Ammon's horn (tissue), 1 donor: ENCODE measurements at regions not wholly inside any gene's neighbourhood (a gene's known extent, or its start where the extent isn't known, plus 50 kb on each side); places are given as distances from the start of the nearest gene placed in this dataset.
"Not testable (repeated sequence)": the region's sequence is repeated elsewhere in the genome, so short reads cannot be mapped to it uniquely, and the experiment has no call there.

Source experiments
- DNase-seq: peaks from one replicate; pipeline ENCODE4 v3.0.0-alpha.2; 2016; ENCODE audit warnings: low spot score

DNA sequence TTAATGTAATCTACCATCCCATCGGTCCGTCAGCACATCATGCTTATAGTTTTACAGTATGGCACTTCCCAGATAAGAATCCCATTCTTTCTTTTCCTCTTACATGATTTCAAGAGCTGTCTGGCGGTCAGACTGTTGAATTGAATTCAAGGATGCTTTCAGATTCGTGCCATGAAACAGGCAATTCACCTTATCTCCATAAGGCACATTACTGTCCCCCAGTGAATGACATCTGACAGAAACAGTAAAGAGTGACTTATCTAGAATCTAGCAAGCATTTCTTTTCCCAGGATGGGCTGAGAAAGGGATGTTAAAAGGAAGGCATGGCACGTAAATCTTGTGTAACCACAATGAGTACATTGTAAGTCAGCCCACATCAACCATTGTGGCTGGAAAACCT lies 61.1 kb upstream of the SEM1 start:
- DNase-seq: no peak

DNA sequence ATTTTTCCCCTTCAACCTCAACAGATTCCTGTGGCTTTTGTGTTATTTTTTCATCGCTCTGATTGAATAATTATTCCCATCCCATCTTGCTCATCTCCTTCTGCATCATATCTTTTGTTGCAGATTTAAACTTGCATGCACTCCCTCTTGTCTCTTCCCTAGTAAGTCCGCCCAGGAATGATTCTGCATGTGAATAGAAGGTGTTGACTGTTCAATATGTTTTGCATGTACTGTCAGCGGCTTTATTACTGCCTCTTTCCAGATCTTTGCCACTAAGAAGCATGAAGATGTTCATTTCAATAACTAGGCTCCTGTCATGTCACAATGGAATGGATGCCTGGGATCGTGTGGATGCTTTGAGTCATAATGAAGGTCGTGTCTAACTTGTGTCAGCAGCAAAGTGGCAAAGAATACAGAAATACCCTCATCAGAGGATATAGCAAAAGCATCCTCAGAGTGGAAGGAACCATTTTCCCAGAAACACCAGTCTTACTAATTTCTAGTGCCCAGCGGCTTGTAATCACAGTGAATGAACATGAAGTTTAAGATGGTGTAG lies 62.6 kb upstream of the SEM1 start:
- DNase-seq: no peak

DNA sequence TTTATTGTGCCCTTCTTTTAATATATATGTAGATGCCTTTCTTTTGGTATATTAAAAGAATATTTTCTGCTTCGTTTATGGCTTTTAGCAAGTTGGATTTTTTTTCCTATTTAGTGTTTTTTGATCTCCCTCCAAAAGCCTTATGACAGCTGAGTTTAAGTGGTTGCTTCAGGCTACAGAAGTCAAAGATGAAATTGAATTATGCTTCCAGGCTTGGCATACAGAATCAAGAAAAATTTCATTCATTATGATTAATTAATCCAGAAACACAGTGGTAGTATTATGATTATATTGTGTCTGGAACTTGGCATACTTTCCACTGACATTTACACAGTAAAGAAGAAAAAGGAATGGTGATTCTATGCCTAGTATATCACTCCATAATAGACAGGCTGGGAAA lies 63.8 kb upstream of the SEM1 start:
- DNase-seq: no peak

DNA sequence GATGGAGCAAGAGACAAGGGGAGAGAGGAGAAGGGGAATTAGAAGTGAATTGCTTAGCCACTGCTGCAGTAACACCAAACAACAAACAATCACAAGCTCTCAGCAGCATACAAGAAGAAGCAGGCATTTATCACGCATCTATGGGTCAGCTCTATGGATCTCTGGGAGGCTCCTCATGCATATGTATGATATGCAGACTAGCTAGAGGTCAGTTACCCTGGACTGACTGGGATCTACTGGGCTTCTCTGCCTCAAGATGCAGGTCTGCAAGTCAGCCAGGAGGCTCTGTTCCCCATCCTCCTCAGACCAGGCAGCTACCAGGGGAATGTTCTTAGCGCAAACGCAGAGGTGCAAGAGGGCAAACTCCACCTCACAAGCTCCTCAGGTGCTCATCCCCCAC lies 64.7 kb upstream of the SEM1 start:
- no peak for DNase-seq

DNA sequence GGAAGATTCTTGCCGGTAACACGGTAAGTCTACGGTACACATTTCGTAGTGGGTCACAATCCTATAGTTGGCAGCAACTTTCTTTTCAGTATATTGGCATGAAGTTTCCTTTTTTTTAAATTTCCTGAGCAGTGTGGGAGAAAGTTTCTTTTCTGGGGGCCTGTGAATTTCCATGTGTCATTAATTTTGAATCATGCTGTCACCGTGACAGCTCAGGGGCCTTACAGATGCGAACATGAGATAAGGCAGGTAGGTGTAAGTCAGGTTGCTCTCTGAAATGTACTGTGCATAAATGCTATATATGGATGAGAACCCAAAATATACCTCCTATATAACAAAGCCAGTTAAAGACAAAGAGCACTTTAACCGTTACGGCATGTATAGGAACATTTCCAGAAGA lies 65.4 kb upstream of the SEM1 start:
- DNase-seq: no peak

DNA sequence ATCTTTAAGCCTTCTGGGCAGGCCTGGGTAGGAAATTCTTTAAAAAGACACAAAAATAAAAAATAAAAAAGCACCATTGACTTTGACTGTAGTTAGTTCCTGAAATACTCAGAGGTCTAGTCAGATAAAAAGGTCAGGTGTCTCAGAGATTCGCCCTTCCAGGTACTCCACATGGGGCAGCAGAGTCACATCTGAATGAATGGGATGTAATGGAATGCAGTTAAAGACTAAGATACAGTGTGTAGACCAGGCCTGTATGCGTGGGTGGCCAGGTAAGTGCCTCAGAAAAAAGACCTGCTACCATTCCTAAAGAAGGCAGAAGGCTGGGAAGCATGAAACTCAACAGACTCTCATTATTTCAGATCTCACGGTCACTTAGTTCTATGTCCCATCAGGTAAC lies 68.6 kb upstream of the SEM1 start:
- no peak for DNase-seq

DNA sequence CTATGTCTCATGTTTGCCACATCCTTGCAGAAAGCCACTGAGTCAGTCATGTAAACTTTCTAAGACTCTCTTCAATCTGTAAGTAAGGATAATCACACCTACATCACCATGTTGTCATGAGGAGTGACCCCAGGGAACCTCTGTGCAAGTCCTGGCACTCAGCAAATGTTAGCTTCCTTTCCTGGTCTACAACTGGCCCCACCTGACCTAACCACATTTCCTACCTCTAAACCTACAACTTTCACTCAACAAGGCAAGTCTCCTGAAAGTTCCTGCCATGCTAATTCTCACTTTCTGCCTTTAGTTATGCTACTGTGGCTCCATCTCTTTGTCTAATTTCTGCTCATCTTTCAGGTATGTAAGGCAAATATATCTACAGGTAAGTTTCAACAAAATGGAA lies 72.3 kb upstream of the SEM1 start:
- no peak for DNase-seq

DNA sequence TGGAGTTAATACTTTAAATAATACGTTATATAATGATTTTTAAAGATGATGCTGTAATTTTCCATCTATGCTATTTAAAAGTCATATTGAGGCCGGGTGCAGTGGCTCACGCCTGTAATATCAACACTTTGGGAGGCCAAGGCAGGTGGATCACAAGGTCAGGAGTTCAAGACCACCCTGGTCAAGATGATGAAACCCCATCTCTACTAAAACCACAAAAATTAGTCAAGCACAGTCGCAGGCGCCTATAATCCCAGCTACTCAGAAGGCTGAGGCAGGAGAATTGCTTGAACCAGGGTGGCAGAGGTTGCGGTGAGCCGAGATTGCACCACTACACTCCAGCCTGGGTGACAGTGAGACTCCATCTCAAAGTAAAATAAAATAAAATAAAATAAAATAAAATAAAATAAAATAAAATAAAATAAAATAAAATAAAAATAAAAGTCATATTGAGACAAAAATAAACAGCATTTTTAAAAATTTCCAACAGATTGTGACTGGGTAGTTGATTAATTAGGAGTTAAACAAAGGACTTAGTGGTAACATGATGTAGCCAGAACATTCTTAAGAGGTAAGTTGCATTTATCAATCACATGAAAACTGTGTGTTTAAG lies 73.1 kb upstream of the SEM1 start:
- DNase-seq: not testable (repeated sequence)

DNA sequence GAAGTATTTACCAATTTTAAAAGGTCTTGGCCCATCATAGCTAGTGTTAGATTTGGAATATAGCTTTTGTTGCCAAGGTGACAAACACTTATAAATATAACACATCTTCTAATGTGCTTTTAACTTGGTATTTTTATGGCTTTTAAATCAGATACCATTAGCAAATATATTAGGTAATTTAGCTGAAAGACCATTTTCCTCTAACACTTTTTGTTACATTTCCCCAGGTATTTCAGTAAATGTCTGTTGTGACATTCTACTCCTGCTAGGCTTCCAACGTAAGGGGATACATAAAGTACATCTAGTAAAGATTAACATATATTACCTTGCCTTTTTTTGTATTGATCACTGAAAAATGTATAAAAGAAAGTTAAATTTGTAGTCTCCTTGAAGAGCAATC lies 75.0 kb upstream of the SEM1 start:
- DNase-seq: no peak

DNA sequence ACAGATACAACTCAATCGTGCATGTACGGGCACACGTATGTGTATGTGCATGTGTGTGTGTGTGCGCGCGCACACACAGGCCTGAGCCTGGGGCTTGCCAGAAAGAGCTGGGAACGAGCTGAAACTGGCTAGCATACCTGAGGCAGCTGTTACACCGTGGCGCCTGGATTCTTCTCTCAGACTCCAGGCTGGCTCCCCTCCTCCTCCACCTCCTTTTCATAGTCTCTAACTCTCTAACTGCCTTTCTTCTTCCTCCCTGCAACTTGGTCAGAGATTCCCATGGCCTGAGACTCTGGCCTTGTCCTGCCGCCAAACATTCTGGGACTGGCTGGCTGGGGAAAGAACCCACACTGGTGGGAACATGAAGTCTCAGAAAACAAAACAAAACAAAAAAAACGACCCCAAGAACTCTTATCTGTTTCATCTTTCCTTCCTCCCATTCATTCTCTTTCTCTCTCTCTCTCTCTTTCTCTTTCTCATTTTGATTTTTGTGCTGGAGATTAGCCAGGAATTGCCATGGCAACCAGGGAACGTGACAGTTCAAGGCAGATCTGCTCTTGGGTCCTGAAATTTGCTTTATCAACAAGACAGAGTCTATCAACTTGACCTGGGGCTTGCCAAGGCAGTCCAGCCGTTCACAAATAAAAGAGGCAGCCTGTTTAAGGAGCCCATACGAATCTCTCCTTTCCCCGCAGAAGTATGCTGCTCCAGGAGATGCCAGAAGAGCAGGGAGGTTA lies 76.8 kb upstream of the SEM1 start:
- DNase-seq: peak; percentile 4

DNA sequence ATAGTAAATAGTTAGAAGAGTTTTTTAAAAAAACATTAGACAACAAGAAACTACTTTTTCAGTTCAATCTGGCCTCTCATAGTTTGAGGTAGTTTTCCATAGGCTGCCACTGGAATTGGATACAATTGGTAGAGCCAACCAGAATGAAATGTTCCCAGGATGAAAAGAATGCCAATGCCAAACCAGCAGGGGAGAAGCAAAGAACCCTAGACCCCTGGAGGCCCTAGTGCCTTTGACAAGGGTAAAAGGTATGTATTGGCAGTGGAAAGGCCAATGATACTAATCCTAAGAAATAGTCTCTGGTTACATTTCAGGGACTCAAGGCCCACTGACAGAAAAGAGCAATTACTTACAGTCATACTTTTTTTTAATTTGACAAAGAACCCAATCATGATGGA lies 77.4 kb upstream of the SEM1 start:
- DNase-seq: no peak

DNA sequence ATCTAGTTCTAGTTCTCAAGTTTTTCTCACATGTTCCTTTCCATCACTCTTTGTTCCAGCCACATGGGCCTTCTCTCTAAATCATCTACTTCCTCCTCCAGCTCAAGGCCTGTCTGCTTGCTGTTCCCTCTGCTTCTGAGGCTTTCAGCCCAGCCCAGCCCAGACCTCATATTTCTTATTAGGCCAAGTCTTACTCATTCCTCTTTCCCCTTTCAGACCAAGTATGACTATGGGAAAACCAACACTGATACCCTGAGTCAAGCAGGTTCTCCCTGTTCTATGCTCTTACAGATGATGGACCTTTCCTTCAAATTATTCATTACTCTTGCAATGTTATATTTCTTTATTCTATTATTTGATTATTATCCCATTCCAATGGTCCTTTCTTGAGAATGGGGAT lies 80.3 kb upstream of the SEM1 start:
- DNase-seq: no peak

DNA sequence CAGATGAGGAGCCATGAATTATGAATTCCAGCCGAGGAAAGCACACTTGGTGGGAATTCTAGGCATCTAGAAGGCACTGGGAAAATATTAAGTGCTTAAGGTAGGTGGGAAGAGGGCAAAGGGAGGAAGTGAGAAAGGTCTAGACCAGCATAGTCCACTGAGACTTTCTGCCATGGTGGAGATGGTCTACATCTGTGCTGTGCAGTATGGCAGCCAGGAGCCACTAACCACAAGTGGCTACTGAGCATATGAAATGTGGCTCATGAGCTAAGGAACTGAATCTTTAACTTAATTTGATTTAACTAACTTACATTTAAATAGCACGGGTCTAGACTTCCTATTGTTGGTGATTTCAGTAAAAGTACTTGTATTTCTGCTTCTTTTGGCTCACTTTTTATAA lies 82.5 kb upstream of the SEM1 start:
- no peak for DNase-seq

DNA sequence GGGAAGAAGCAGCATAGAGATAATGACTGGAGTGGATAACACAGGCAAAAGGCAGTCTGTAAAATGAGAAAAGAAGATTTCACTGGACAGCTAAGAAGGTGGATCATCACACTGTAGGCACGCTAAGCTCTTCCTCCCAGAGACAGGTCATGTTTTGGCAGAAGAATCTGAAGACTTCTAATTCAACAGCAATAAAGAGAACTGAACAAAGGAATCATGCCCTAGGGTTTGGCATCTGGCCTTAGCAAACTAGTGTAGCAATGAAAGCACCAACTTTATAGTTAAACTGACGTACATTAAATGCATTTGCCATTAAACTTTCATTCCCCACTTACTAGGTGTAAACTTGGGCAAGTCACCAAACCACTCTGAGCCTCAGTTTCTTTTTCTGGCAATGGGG lies 84.4 kb upstream of the SEM1 start:
- DNase-seq: no peak

DNA sequence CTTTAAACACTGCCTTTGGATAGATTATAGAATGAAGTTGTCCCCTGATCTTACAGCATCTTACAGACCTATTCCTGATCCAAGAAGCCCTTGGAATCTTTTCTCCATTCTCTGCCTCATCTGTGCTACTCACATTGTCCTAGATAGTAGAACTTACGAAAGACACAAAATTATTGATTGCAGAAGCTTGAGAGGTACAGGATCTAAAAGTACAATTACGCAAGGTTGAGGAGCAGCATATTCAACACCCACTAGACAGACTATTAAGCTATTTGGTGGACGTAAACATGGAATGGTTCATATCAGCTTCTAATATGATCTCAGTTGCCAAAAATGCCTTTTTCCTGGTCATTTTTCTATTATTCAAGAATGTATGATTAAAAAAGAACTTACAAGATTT lies 90.5 kb upstream of the SEM1 start:
- DNase-seq: no peak

DNA sequence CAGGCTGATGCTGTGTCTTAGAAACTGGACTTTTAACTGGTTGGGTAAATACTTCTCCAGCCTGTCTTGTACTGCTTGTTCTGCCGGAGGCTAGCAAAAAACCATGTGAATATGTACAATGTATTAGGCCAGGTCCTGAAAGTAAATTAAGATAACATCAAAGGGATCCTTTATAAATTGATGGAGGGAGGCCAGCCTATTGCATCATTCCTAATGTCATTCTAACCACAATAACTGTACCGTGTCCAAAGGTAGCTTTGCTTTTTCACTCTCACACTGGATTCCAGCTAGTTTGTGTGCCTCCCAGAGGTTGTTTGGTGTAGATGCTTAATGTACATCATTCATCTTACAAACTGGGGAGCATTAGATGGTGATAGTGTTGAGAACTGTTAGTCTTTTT lies 91.2 kb upstream of the SEM1 start:
- peak; percentile 24 for DNase-seq

DNA sequence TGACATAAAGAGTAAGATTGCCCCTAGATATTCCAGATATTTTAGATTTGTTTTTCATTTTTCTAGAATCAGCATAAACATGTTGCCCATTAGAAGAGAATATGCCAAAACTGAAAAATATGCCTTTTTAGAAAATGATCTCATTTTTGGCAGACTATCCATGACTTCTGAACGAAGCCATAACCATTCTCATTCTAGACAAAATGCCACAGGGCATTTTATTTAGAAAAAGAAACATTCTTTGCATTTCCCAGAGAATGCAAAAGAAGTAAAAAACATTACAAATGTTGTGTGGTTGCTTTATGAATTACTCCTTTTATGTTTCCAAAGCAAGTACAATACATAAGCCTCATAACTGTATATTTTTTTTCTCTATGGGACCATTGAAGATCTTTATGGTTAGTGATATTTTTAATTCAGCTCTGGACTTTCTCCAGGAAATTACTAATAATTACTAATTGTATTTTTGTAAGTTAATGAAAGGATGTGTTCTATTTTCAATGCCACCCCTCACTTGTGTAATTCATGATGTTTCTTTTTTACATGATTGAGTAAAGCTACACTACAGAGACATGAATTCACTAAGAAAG lies 109.6 kb upstream of the SEM1 start:
- no peak for DNase-seq

DNA sequence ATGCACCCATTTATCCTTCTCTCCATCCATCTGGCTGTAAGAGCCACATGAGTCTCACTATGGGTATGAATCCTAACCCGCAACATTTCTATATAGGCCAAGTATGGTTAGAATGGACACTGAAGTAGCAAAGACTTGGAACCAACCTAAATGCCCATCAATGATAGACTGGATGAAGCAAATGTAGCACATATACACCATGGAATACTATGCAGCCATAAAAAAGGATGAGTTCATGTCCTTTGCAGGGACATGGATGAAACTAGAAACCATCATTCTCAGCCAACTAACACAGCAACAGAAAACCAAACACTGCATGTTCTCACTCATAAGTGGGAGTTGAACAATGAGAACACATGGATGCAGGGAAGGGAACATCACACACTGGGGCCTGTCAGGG lies 111.5 kb upstream of the SEM1 start:
- DNase-seq: not testable (repeated sequence)

DNA sequence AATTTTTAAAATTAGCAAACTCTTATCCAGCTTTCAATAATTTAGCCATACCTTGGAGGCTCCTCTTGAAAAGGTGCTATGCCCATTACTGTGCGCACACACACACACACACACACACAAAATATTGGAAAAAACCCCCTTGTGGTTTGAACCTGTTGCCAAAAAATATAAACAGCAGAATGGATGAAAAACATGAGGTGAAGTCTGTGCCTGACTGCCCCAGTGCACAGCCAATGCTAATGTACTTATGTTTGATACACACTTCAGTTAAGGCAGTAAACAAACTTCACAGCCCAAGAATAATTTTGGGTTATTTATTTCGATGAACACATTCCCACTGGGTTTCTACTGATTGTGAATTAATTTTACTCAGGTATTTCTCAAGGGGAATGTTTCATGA lies 113.2 kb upstream of the SEM1 start:
- no peak for DNase-seq

DNA sequence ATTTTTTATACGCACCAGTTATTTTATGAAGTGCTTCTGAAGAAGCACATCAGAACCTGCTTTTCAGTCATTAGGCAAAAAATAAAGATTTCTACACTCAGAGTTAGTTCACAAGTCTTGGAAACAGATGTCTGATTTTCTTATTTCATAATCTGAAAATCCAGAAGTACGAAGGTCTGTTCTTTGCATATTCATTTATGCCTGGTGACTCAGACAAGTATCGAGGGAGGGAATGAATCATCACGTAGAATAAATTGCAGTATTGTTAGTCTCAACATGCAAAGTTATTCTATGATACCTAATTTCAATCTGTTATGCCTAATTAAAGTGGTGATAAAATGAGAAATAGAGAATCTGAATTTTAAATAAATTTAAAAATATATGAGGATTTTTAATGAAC lies 113.6 kb upstream of the SEM1 start:
- peak; percentile 26 for DNase-seq

DNA sequence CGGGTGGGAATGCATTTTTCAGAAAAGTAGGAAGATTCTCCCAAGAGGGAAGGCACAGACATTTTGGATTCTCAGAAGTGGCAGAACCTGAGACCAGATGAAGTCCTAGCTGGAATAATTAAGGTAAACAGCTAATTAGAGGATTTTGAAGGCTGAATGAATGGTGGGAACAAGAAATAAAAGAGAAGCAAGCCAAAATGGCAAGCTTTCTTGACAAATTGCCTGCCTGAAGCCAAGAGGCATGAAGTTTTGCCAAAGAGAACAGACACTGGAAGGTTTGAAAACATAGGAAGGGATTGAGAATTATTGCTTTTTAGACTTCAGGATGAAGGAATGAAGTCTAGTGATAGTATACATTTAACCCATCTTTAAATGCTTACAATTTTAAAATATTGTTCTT lies 115.0 kb upstream of the SEM1 start:
- DNase-seq: no peak

DNA sequence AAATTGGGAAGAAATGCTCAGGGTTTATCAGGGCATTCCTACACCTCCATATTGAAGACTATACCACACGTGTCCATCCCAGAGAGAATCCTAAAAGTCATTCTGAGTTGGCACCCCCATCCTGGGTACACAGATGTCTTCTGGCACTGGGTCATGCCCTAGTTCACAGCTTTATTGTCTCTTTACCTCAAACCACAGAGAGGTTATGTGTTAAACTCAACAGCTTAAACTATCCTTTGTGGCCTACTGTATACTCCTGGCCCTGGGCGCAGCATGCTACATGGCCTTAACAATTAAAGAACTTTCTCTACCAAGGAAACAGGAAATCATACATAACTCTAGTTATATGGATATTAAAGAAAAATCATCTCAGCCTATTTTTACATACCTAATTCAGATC lies 115.6 kb upstream of the SEM1 start:
- no peak for DNase-seq

DNA sequence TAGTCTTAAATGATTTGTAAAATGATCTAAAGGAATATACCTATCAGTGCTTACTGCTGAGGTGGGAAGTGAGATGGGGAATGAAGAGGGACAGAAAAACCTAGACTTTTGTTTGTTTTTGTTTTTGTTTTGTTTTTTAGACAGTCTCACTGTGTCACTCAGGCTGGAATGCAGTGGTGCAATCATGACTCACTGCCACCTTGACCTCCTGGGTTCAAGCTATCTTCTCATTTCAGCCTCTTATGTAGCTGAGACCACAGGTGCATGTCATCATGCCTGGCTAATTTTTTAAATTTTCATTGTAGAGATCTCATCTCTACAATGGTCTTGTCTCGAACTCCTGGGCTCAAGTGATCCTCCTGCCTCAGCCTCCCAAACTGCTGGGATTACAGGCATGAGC lies 116.4 kb upstream of the SEM1 start:
- DNase-seq: no peak

DNA sequence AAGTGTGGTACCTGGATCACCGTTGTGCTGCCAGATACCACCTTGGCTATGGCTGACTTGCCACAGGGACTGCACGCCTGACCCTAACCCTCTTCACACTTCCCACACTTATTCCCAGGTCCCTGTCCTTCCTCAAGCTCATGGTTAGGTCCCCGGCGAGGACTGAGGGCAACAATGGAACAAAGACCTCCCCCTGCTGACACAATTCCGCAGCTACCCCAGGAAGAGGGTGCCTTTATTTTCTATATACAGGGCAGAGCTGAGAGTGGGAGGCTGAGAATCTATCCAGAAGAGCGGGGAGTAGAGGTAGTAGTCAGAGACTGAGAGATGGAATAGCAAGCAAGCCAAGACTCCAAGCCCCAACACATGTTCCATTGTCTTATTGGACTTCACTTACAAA lies 118.1 kb upstream of the SEM1 start:
- DNase-seq: no peak
